Inflammatory macrophage treated with lipopolysaccharide for 1 hour (primary cell): ENCODE measurements at regions not wholly inside any gene's neighbourhood (a gene's known extent, or its start where the extent isn't known, plus 50 kb on each side); places are given as distances from the start of the nearest gene placed in this dataset.

Experiments
- DNase-seq, 2 donors: peaks; one replicate each; pipeline ENCODE4 v3.0.0-alpha.2; 2020 to 2022

DNA sequence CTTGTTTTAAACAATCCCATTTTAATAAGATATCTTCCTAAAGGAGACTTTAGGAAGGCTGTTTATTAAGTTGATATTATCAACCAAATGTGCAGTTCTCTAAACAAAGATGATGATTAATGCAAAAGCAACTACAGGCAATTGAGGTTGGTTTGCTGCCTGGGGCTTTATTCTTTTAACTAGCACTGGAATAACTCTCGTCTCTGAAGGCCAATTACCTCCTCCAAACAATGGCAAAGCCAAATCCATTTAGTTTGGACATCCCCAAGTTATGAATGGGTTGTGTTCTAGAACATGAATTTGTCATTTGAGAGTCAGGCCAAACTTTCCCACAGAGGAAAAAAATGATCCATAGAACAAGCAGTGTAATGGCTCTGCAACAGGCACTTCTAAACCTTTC, 114.1 kb downstream of the SLC16A9 start:
- DNase-seq, result no peak

DNA sequence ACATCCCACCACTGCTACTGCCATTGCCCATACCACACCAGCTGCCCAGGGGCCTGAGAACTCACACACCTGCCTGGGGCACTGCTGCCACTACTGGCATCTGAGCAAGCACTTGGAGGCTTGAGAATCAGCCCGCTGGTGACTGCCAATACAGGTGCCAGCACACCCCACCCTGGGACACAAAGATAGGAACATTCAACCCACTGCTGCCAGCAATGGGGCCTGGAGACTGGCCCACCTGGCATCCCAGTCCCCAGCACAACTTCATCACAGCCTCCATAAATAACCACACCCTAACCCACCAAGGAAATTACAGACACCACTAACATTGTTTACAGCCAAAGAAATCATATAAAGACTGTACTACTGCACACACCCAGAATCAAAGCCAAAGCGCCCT, 115.9 kb downstream of the SLC16A9 start:
- no peak for DNase-seq

- no peak for DNase-seq
These were observed 119.9 kb downstream of the SLC16A9 start for GRCh38 chr10:59589796-59590195.

DNA sequence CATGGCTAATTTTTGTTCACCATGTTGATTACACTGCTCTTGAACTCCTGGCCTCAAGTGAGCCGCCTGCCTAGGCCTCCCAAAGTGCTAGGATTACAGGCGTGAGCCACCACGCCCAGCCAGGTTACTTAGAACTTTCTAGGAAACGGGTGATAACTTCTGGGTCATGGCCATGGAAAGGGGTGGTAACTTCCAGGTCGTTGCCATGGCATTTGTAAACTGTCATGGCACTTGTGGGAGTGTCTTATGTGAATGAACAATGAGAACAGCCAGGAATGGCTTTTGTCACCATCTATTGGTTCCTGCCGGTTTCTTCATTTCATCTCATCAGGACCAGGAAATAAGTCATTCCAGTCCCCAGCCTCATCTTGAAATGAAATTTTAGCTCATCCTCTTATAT, 120.9 kb downstream of the SLC16A9 start:
- DNase-seq, result no peak

GRCh38 chr10:59587756-59588140, 121.9 kb downstream of the SLC16A9 start:
- no peak for DNase-seq

GRCh38 chr10:59587083-59587755, 122.4 kb downstream of the SLC16A9 start:
- DNase-seq, result no peak

DNA sequence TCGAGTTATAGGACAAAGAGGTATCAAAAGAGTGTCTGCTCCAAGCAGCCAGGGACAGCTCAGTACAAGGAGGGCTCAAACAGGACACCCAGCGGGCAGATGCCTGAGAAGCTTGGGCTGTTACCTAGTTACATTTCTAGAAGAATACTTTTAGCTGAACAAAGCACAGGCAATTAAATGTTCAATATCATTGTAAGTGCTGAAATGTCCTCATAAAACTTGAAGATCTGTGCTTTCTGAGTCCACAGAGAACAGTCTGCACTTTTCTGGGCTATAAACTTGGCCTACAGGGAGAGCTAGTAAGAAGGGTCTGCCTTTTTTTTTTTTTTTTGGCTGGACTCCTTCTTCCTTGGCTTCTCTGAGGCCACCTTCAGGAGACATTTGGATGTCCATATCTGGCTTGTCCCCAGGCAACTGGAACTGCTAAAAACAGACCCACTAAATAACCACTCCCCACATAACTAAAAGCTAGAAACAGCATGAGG, 123.2 kb downstream of the SLC16A9 start:
- DNase-seq, result no peak

- no peak for DNase-seq
These were observed 124.5 kb downstream of the SLC16A9 start for GRCh38 chr10:59585046-59585700.

DNA sequence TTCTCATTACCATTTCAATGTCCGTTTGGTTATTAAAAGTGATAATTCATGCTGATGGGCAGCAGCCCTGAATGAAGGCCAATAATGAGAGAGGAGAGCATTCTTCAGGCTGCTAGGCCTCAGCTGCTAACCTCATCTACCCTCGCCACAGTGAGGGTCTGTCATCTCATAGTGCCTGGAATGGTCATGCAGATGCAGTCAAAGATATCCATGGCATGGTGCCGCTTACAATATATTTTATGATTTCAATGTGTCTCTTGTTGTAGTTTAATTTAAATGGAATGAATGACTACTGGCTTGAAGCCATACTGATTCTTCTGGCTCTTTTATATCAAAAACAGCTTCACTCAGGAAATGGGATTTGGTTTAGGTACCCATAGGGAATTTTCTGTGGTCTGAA, 126.9 kb downstream of the SLC16A9 start:
- DNase-seq, result no peak

GRCh38 chr10:59582058-59582457, 127.6 kb downstream of the SLC16A9 start:
- DNase-seq, result no peak

DNA sequence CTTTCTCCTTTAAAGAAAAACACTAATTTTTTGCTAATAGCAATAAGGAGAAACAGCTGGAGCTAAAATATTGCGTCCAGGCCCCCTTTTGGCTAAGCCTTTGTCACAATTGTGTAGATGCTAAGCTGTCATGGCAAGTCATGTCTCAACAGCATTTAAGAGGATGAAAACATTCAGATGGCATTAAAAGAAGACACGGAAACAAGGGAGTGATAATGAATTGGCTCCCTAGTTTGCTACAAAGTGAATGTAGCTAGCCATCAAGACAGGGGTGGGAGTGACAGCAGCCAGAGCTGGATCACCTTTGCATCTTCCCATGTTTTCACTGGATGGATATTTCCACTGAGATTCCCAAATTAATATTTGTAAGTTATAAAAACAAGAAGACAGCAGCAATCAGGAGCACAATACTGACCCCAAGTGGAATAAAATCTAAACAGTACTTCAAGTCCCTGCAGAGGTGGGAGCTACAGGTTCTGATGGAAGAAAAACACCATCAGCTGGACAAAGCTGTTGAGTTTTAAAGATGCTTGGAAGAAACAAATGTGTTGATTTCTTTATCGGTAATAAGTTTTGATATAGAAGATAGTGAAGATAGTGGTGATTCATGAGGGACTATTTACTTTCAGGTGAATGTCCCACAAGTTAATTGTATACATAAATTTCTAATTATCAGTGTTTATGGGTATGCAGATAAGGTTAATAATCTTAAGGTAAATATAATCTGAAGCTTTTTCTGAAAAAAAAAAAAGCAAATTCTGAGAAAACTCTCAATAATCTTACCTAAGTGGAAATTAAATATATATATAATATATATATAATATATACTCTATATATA, 129.4 kb downstream of the SLC16A9 start:
- DNase-seq, result no peak

DNA sequence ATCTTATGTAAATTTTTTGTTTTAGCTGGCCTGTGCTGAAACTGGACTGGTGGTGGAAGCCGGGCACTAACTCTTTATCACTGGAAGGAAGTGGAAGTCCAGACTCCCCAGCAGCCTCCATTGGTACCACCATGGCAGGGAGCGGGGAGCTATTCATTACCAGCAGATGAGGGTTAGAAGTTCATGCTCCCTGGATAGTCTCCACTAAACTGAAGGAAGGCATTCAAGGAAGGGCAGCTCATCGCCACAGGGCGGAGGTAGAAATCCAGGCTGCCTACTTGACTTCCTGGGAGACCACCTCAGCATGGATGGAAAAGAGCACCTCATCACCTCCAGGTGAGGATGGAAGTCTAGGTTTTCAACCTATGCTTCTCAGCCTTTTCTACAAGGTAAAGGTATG, 130.9 kb downstream of the SLC16A9 start:
- no peak for DNase-seq

DNA sequence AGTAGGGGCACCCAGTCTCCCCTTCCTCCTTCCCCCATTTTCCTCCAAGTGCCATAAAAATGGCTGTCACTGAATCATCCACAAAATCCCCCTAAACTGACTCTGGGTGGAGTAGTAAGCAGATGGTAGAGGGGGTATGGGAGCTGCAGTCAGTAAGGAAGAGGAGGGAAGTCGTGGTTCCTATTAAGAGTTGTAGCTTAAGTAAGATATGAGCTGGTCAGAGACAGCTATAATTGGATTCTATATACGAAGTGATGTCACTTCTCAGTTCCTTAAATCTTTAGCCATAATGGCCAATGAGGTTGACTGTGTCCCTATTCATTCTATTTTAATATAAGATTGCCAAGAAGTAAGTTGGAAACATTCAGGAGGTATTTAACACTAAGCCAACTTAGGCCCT, 131.7 kb downstream of the SLC16A9 start:
- peak in 1 of 2 donors; percentile 1 for DNase-seq

GRCh38 chr10:59575269-59575668, 134.4 kb downstream of the SLC16A9 start:
- no peak for DNase-seq

DNA sequence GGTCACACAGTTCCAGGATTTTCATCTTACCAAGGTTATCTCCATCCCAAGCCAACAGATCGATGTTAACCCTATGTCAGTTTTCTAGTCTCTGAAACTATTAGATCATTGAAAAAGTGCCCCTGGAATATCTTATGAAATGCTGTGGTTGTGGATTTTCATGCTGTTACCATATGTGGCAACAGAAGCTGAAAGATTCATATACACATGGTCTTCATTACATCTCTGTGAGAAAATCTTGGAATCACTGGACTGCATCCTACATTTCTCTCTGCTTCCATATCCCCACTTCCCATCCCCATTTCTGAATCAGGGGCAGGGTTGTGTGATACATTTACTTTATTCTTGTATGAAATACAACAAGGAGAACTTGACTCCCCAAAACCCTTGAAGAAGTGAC, 146.1 kb downstream of the SLC16A9 start:
- no peak for DNase-seq

DNA sequence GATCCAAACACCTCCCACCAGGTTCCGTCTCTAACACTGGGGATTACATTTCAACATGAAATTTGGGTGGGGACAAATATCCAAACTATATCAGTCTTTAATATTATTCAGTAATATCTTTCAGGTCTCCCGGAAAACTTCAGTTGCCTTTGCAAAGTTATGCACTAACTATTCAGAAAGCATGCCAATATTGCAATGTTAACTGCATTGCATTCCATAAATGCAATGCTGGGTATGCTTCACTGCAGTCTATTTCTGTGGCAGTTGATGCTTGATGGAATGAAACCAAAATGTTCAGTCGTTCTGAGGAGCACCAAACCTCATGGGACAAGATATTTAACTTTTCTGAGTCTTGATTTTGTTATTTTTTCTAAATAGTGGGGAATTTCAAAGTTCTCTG, 147.5 kb downstream of the SLC16A9 start:
- DNase-seq, result no peak

- DNase-seq, result no peak
These were observed 148.1 kb downstream of the SLC16A9 start for GRCh38 chr10:59561477-59562121.

DNA sequence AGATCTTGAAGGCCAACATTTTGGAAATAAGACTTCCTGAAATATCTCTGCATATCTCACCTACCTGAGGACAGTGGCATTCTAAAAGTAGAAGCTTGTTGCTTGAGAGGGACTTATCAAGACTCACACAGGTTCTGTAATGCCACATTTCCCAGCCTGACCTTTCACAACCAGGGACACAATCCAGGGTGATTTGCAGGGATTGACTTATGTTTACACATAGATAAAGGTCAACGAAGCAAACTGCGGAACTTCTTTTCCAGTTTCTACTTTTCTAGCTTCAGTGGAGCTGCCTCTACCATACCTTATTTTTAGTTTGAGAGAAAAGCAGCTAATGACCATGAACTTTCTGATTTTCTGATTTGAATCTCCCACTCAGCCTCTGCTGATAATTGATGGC, 148.7 kb downstream of the SLC16A9 start:
- DNase-seq, result no peak

DNA sequence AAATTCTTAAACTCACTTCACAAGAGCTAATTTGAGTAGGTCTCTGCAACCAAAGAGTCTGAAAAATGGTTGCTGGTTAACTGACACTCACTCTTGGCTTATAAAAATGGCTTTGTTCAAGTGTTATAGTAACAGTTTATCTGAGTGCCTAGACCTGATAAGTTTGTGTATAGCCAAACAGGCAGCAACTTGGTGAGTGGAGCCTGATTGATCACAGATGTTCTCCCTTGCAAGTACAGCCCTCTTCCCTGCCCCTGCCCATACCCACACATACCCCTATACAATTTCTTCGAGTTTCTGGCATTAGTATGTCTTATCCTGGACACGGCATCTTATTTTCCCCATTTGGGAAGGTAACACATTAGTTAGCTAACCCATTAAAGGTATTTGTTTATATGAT, 149.5 kb downstream of the SLC16A9 start:
- DNase-seq, result no peak

DNA sequence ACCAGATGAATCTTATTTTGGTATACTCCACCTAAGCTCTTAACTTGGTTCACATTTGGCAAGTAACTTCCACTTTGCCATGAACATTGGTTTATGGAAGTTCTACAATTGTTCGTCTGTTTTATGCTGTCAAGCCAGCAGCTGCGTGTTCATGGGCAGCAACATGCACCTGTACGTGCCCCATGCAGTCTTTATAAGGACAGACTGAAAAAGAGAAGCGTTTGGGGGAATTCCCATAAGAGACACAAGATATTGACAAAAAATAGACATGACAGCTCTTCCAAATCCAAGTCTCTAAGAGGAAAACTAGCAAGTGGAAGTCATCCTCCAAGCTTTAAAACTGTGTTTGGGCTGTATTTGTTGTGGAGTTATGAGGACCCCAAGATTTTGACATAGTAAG, 151.6 kb downstream of the SLC16A9 start:
- DNase-seq, result no peak

- DNase-seq, result no peak
These were observed 152.0 kb downstream of the SLC16A9 start for GRCh38 chr10:59557642-59558041.

- no peak for DNase-seq
These were observed 152.6 kb downstream of the SLC16A9 start for GRCh38 chr10:59557052-59557451.

DNA sequence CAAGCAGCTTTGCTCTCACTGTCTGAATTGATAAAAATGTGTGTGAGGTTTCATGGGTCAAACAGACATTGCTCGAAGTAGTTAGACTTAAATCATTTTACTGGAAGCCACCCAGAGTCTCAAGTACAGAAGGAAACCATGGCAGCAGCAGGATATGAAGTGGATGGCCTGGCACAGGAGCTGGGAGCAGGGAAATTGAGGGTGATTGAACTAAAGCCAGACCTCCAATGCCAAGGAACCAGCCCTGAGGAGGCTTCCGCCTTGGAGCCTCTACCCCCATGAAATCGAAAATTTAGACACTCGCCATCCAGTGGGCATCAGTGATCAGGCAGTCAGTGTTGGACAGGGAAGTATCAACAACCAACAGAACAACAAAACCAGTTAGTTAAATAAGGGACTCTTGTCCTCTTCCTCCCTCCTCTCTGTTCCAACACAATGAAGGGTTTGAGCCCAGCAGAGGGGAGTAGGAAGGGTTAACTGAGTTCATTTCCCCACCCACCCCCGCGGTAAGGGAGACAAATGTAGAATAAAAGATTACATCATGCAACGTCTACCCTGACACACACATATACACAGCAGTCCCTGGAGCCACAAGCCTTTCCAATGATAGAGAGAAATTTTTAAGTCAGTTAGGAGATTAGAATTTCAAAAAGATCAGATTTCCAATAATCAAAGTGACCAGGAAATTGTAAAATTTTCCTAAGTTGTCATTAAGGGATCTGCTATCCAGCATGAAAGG, 156.3 kb downstream of the SLC16A9 start:
- DNase-seq, result no peak
